H9 (cell line): ENCODE measurements at regions not wholly inside any gene's neighbourhood (a gene's known extent, or its start where the extent isn't known, plus 50 kb on each side); places are given as distances from the start of the nearest gene placed in this dataset.

ENCODE experiments used
- DNase-seq: peaks from one replicate; pipeline ENCODE4 v3.0.0-alpha.2; 2017
- H2AFZ ChIP-seq: one replicate; pipeline ENCODE4 v1.6.1; 2013; ENCODE audit warnings: mild to moderate bottlenecking, low read length, control low read depth, moderate library complexity
- H2AK5ac ChIP-seq: 2 replicates; pipeline ENCODE4 v1.6.1; 2013; ENCODE audit warnings: low read length, control low read depth, mixed read lengths; ENCODE audit not compliant: insufficient read length
- H2BK120ac ChIP-seq: one replicate; pipeline ENCODE4 v1.6.1; 2013; ENCODE audit warnings: low read depth, mild to moderate bottlenecking, low read length, control low read depth, inconsistent platforms; ENCODE audit not compliant: poor library complexity, severe bottlenecking
- H2BK12ac ChIP-seq: 2 replicates; pipeline ENCODE4 v1.6.1; 2013; ENCODE audit warnings: low read length, control low read depth, mixed read lengths, low read depth; ENCODE audit not compliant: insufficient read length
- H2BK15ac ChIP-seq: 2 replicates; pipeline ENCODE4 v1.6.1; 2013; ENCODE audit warnings: low read depth, low read length, control low read depth
- H2BK20ac ChIP-seq: one replicate; pipeline ENCODE4 v1.6.1; 2013; ENCODE audit warnings: low read depth, mild to moderate bottlenecking, low read length, control low read depth, inconsistent platforms; ENCODE audit not compliant: poor library complexity, severe bottlenecking
- H2BK5ac ChIP-seq: 2 replicates; pipeline ENCODE4 v1.6.1; 2013; ENCODE audit warnings: low read length, control low read depth, mixed read lengths; ENCODE audit not compliant: insufficient read length
- H3K14ac ChIP-seq: 2 replicates; pipeline ENCODE4 v1.6.1; 2013; ENCODE audit warnings: low read length, control low read depth; ENCODE audit not compliant: insufficient read depth
- H3K18ac ChIP-seq: 2 replicates; pipeline ENCODE4 v1.6.1; 2013; ENCODE audit warnings: low read depth, mild to moderate bottlenecking, mixed read lengths, low read length, control low read depth; ENCODE audit not compliant: insufficient read length
- H3K23ac ChIP-seq: 2 replicates; pipeline ENCODE4 v1.6.1; 2013; ENCODE audit warnings: low read length, control low read depth, mixed read lengths, low read depth; ENCODE audit not compliant: insufficient read length
- H3K23me2 ChIP-seq: 2 replicates; pipeline ENCODE4 v1.6.1; 2013; ENCODE audit warnings: low read depth, mild to moderate bottlenecking, mixed read lengths, low read length, control low read depth; ENCODE audit not compliant: insufficient read length, poor library complexity, severe bottlenecking
- H3K27ac ChIP-seq: 2 replicates; pipeline ENCODE4 v1.5.1; 2013; ENCODE audit warnings: low read length, control low read depth, mixed read lengths, low read depth; ENCODE audit not compliant: insufficient read length
- H3K27me3 ChIP-seq: 2 replicates; pipeline ENCODE4 v1.6.1; 2013; ENCODE audit warnings: low read length, control low read depth, inconsistent platforms; ENCODE audit not compliant: insufficient read depth
- H3K4ac ChIP-seq: 2 replicates; pipeline ENCODE4 v1.6.1; 2013; ENCODE audit warnings: low read depth, mild to moderate bottlenecking, control low read depth, inconsistent platforms, low read length, moderate library complexity
- H3K4me1 ChIP-seq: 2 replicates; pipeline ENCODE4 v1.6.1; 2013; ENCODE audit warnings: low read length, control low read depth, inconsistent platforms; ENCODE audit not compliant: insufficient read depth
- H3K4me2 ChIP-seq: 2 replicates; pipeline ENCODE4 v1.6.1; 2013; ENCODE audit warnings: low read length, control low read depth, mixed read lengths; ENCODE audit not compliant: insufficient read length, insufficient read depth
- H3K56ac ChIP-seq: 2 replicates; pipeline ENCODE4 v1.6.1; 2013; ENCODE audit warnings: low read depth, mild to moderate bottlenecking, mixed read lengths, low read length, control low read depth; ENCODE audit not compliant: insufficient read length
- H3K79me1 ChIP-seq: 2 replicates; pipeline ENCODE4 v1.6.1; 2013; ENCODE audit warnings: low read depth, mild to moderate bottlenecking, moderate library complexity, low read length, control low read depth, inconsistent platforms; ENCODE audit not compliant: insufficient read depth, poor library complexity, severe bottlenecking
- H3K79me2 ChIP-seq: 2 replicates; pipeline ENCODE4 v1.6.1; 2013; ENCODE audit warnings: low read length, control low read depth, inconsistent platforms; ENCODE audit not compliant: insufficient read depth
- H3K9ac ChIP-seq: 2 replicates; pipeline ENCODE4 v1.6.1; 2013; ENCODE audit warnings: low read length, control low read depth, mixed read lengths; ENCODE audit not compliant: insufficient read length; ENCODE audit errors: extremely low read depth
- H3K9me3 ChIP-seq: one replicate; pipeline ENCODE4 v1.6.1; 2013; ENCODE audit warnings: low read depth, low read length, inconsistent platforms; ENCODE audit not compliant: control insufficient read depth
- H3T11ph ChIP-seq: one replicate; pipeline ENCODE4 v1.6.1; 2013; ENCODE audit warnings: mild to moderate bottlenecking, low read length, control low read depth, inconsistent platforms
- H4K20me1 ChIP-seq: one replicate; pipeline ENCODE4 v1.6.1; 2013; ENCODE audit not compliant: control insufficient read depth, insufficient read length, insufficient read depth
- H4K5ac ChIP-seq: 2 replicates; pipeline ENCODE4 v1.6.1; 2013; ENCODE audit warnings: low read depth, mild to moderate bottlenecking, mixed read lengths, low read length, control low read depth; ENCODE audit not compliant: insufficient read length
- H4K8ac ChIP-seq: replicated peaks from 2 replicates; pipeline ENCODE4 v1.6.1; 2013; ENCODE audit warnings: low read length, control low read depth, mixed read lengths, low read depth; ENCODE audit not compliant: insufficient read length
- H4K91ac ChIP-seq: 2 replicates; pipeline ENCODE4 v1.6.1; 2013; ENCODE audit warnings: low read depth, mild to moderate bottlenecking, moderate library complexity, mixed read lengths, low read length, control low read depth; ENCODE audit not compliant: insufficient read length
- H3K27ac Mint-ChIP-seq, 3 experiments: 2 replicates in 2 of 3; 3 replicates in 1 of 3; pipeline ENCODE4 v1.8.0; 2020 to 2021; ENCODE audit warnings: mixed read lengths in 3 of 3, mild to moderate bottlenecking in 1 of 3, moderate library complexity in 1 of 3
- H3K27me3 Mint-ChIP-seq: 2 replicates; pipeline ENCODE4 v1.8.0; 2021; ENCODE audit warnings: low read depth, mild to moderate bottlenecking, moderate library complexity, mixed read lengths
- H3K36me3 Mint-ChIP-seq, 3 experiments: 2 replicates in 2 of 3; 3 replicates in 1 of 3; pipeline ENCODE4 v1.8.0; 2020 to 2021; ENCODE audit warnings: low read depth in 3 of 3, mixed read lengths in 3 of 3; ENCODE audit not compliant: insufficient read depth in 1 of 3
- H3K4me1 Mint-ChIP-seq, 2 experiments: 2 replicates each; pipeline ENCODE4 v1.8.0; 2020; ENCODE audit warnings: mixed read lengths in 2 of 2
- H3K4me3 Mint-ChIP-seq, 2 experiments: 2 replicates in 1 of 2; 3 replicates in 1 of 2; pipeline ENCODE4 v1.8.0; 2020 to 2021; ENCODE audit warnings: mild to moderate bottlenecking in 2 of 2, mixed read lengths in 2 of 2, moderate library complexity in 1 of 2
- H3K9me3 Mint-ChIP-seq, 2 experiments: 2 replicates in 1 of 2; 3 replicates in 1 of 2; pipeline ENCODE4 v1.8.0; 2020; ENCODE audit warnings: mild to moderate bottlenecking in 2 of 2, mixed read lengths in 2 of 2, moderate library complexity in 1 of 2
- WGBS: extraction: QIAGEN DNeasy Blood & Tissue Kit; methylation state at CpG from one replicate; pipeline ENCODE4 v1.1.7; 2013; ENCODE audit warnings: missing lambda C conversion rate, low lambda C conversion rate, mixed read lengths; ENCODE audit not compliant: insufficient read length; ENCODE audit errors: extremely low coverage; 5-methylcytosine and 5-hydroxymethylcytosine counted together
- TF ChIP-seq, protein P1 (sequence below): fragments of 200-600 bp; sonication (generic); conservative IDR thresholded peaks from 3 replicates; pipeline ENCODE4 v1.8.0; 2021; ENCODE audit warnings: antibody characterized with exemption, mild to moderate bottlenecking

DNA sequence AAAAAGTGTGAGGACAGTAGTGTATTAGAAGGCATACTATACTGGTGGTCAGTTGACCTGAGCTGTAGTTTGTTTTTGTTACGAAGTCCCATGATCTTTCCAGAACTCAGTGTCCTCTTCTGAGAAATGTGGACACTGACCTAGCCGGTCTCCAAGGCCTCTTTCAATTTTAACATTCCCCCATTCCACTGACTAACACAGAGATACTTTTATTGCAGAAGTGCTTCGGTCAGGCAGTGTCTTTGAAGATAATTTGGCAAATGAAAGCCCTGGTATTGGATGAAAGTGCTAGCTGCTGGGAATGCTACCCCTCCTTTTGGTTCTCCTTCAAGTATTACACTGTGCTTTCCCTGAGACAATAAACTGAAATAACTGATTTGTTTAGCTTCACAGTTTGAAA is 89.4 kb downstream of the LMO4 start:
- H2BK5ac ChIP-seq, result no peak overlapping the region
- H3K18ac ChIP-seq, result no peak overlapping the region
- Mint-ChIP-seq H3K36me3 (peaks cover 0 to 5% (median 5%) of the 10 kb centered on the region in 3 experiments; a peak in 4 of 7 replicates), H3K27ac (no peak overlapping the region), H3K27me3 (no peaks in the 10 kb centered on the region), H3K4me3 (no peak overlapping the region), H3K9me3 (peaks cover 3 to 6% of the 10 kb centered on the region in 2 experiments; a peak in 3 of 5 replicates), H3K4me1 (0 out of 4 replicates have a peak, but pooled peaks cover 0 to 2% of the 10 kb centered on the region in 2 experiments)
- H2BK120ac ChIP-seq, result no peak overlapping the region
- H3K79me2 ChIP-seq, result no peaks in the 10 kb centered on the region
- H3K23ac ChIP-seq, result no peak overlapping the region
- no peak overlapping the region for H2AFZ ChIP-seq
- no peak overlapping the region for H2AK5ac ChIP-seq
- no CpG with 5 or more reads among the region's 3 CpGs for WGBS
- H3K4me2 ChIP-seq, result no peak overlapping the region
- H2BK20ac ChIP-seq, result no peak overlapping the region
- no peaks in the 10 kb centered on the region for H3K79me1 ChIP-seq
- no peak overlapping the region for H4K8ac ChIP-seq
- H3K27me3 ChIP-seq, result no peaks in the 10 kb centered on the region
- no peak for DNase-seq
- H3T11ph ChIP-seq, result no peak overlapping the region
- H3K4me1 ChIP-seq, result no peaks in the 10 kb centered on the region
- H3K9me3 ChIP-seq, result no peaks in the 10 kb centered on the region
- no peak overlapping the region for H3K4ac ChIP-seq
- H3K14ac ChIP-seq, result no peak overlapping the region
- H3K56ac ChIP-seq, result no peak overlapping the region
- H4K91ac ChIP-seq, result no peak overlapping the region
- no peak overlapping the region for H2BK12ac ChIP-seq
- H2BK15ac ChIP-seq, result no peak overlapping the region
- H3K23me2 ChIP-seq, result no peaks in the 10 kb centered on the region
- H3K27ac ChIP-seq, result no peak overlapping the region
- H4K20me1 ChIP-seq, result no peaks in the 10 kb centered on the region
- no peak overlapping the region for H3K9ac ChIP-seq
- H4K5ac ChIP-seq, result no peak overlapping the region
- TF ChIP-seq, protein P1, sequence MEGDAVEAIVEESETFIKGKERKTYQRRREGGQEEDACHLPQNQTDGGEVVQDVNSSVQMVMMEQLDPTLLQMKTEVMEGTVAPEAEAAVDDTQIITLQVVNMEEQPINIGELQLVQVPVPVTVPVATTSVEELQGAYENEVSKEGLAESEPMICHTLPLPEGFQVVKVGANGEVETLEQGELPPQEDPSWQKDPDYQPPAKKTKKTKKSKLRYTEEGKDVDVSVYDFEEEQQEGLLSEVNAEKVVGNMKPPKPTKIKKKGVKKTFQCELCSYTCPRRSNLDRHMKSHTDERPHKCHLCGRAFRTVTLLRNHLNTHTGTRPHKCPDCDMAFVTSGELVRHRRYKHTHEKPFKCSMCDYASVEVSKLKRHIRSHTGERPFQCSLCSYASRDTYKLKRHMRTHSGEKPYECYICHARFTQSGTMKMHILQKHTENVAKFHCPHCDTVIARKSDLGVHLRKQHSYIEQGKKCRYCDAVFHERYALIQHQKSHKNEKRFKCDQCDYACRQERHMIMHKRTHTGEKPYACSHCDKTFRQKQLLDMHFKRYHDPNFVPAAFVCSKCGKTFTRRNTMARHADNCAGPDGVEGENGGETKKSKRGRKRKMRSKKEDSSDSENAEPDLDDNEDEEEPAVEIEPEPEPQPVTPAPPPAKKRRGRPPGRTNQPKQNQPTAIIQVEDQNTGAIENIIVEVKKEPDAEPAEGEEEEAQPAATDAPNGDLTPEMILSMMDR, result no peak
